HG03196 (cell line): ENCODE measurements at regions not wholly inside any gene's neighbourhood (a gene's known extent, or its start where the extent isn't known, plus 50 kb on each side); places are given as distances from the start of the nearest gene placed in this dataset.

ENCODE experiments used
- ATAC-seq: cut with Tn5 transposase; IDR thresholded peaks from one replicate; pipeline ENCODE4 v1.9.1; 2021; ENCODE audit not compliant: unreplicated experiment

DNA sequence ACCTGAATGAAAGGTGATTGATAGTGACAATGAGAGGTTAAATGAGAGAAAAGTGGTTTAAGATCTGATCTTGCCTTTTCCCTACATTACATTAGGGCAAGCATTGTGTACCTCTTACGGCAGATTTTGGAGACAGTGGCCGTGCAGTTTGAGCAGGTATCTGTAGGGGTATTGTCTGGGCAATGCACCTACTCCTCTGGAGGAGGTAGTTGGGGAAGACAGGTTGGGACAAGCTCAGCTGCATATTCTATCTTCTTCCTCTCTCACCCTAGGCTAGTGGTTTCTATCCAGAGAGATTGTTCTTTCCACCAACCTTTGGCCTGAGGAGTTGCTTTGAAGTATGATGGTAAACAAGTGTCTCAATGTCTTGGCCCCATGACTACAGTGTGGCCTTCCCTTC lies 323.2 kb downstream of the CYP26B1 start:
- ATAC-seq = no peak

DNA sequence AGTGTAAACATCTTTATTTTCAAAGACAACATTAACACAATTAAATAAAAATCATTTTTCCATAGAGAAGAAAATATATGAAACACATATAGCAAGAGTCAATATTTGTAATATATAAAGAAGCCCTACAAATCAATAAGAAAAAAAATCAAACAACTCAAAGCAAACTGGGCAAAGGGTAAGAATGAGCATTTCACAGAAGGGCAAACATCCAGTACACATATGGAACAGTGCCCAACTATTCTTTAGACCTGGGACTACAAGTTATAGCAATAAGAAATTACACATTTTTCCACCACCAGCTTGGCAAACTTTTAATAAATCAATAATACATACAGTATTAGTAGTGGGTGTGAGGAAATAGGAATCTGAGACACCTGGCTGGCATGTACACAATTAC lies 324.1 kb downstream of the CYP26B1 start:
- no peak for ATAC-seq

DNA sequence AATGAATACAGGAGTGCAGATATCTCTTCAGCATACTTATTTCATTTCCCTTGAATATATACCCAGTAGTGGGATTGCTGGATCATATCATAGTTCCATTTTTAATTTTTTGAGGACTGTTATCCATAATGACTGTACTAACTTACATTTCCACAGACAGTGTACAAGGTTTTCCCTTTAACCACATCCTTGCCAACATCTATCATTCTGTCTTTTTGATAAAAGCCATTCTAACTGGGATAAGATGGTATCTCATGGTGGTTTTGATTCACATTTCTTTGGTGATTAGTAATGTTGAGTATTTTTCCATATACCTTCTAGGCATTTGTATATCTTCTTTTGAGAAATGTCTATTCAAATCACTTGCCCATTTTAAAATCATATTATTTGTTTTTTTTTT lies 325.2 kb downstream of the CYP26B1 start:
- no peak for ATAC-seq

DNA sequence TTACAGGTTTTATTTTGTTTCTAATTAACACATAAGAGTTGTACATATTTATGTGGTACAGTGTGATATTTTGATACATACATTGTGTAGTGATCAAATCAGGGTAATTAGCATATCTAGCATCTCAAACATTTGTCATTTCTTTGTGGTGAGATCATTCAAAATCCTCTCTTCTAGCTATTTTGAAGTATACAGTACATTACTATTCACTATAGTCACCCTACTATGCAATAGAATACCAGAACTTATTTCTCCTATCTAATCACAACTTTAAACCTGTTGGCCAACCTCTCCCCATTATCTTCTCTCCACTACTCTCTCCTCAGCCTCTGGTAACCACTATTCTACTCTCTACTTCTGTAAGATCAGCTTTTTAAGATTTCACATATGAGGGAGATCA lies 325.8 kb downstream of the CYP26B1 start:
- ATAC-seq = no peak

DNA sequence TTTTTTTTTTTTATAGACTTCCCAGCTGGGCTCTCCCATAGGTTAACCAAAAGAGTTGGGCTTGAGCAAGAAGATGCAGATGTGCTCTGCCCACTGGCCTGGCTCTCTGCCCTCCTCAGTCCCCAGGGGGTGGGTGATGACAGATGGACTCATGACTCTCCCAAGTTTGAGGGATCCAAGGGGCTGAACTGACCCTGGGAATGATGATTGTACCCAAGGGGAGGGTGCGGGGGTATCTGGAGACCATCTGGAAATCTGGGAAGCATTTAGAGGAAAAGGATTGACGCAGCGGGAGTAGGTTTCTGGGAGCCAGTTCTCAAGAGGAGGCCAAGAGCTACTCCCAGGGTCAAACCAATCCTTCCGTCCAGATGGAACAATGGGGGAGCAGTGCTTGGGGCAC lies 330.8 kb downstream of the CYP26B1 start:
- ATAC-seq = no peak

DNA sequence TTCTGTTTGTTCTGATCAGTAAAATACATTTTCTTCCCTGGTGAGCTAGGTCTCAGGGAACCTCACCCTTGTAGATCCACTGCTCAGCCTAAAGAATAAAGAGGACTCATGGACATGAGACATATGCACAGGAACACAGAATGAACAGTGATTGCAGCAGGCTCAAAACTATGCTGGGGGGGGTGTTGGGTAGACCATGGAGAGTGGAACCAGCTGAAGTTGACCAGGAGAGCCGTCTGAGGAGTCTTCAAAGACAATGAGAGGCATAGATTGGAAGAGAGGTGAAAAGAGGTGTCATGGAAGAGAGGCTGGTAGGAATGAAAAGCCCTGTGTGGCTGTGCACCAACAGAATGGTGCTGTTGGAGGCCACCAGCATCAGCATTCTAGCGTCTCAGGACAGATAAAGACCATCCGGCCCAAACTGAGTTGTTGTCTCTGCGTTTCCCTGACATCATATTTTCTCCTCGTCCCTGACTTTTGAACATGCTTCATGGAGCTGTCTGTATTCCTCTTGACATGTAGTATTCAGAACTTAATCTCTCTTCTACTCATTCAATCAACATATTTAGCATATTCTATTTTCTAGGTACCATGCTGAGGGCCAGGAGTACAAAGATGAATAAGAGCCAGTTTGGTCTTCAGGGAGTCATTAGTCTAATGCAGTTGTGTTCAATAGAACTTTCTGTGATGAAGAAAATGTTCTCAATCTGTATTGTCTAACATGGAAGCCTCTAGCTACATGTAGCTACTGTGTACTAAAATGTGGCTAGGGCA lies 331.8 kb downstream of the CYP26B1 start:
- ATAC-seq = no peak

DNA sequence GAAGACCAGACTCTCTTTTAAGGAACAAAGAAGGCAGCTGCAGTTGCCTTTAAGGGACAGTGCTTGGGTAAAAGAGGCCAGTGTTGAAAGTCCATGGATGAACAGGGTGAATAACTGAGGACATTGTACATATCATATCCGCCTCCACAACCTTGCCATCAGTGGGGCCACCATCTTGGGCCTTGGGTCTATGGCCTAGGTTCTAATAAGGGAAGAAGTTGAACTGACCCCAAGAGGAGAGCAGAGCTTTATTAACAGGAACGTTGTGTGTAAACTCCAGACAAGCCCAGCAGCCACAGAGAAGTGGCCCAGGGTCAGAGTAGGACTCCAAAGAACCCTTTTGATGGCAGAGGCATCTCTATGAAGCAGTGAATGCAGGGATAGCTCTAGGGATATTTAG lies 332.8 kb downstream of the CYP26B1 start:
- no peak for ATAC-seq

DNA sequence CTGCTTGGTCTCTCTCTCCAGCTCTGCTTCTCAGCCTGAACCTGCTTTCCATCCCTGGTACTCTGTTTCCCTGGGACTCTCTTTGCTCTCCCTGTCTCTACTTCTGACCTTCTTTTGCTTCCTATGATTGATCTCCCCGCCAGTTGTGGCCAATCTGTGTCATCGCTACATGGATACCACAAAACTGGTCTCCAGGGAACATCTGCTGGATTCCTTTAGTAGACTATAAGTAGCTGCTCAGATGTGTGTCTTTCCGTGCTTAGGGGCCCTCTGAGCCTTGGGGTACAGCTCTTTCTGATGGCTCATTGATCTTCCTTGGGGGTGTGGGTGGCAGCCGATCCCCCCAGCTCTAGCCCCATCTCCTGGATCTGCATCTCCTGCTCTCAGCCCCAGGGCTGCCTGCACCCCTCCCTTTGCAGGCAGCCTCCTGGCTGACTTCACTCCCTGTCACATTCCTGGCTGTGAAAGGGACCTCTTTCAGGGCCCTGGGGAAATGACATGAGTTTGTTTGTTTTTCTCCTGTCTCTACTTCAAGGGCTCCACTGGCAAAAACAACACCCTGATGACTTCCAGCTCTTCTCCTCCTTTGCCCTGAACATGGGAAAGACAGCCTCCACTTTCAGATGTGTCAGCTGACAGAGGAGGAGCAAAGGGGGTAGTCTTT lies 333.7 kb downstream of the CYP26B1 start:
- ATAC-seq = no peak

DNA sequence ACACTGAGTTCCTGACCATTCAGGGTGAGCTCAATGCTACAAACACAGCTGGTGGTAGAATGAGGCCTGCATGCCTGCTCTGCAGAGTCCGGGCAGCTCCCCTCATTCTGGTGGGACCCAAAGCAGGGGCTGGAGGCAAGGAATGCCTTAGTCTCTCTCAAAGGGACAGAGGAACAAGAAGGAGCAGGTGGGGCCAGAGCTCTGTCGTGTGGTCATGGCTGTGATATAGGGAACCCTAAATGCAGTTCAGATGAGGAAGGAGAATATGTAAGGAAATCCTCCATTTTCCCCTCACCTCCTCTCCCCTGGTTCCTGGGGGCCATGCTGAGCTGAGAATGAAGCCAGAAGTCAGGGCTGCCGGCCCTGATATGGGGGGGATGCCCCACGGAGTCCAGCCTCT lies 334.3 kb downstream of the CYP26B1 start:
- no peak for ATAC-seq

DNA sequence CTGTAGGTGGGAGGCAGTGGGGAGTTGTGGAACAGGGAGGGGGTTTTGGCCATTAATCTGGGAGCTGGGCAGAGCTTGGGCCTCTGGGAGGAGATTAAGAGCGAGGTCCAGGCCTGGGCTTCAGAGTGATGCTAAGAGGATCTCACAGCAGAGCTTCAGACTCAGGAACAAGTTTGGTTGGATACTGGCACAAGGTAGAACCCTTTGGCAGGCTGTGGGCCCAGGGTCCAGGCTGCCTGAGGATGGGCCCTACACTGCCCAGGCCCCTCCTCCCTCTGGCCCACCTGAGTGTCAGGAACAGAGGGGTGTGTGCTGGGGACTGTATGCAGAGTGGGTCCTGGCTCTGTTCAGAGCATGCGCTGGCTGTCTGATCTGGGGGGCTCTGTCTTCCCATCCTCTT lies 334.9 kb downstream of the CYP26B1 start:
- ATAC-seq = no peak

DNA sequence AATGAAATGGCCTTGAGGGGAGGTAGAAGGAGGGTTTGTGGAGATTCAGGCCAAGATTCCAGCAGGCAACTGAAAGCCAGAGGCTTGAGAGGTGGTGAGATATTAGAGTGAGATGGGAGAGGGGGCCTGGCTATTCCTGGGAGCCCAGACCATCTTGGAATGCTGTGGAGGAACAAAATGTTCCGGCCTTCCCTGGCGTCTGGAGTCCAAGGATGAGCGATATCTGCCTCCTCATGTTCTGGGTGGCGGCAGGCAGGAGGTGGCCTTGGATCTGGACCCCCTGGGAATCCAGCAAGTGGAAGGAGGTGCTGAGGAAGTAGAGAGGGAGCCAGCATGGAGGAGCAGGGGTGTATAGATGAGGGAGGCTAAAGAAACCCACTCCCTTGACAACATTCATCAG lies 335.9 kb downstream of the CYP26B1 start:
- ATAC-seq = no peak

DNA sequence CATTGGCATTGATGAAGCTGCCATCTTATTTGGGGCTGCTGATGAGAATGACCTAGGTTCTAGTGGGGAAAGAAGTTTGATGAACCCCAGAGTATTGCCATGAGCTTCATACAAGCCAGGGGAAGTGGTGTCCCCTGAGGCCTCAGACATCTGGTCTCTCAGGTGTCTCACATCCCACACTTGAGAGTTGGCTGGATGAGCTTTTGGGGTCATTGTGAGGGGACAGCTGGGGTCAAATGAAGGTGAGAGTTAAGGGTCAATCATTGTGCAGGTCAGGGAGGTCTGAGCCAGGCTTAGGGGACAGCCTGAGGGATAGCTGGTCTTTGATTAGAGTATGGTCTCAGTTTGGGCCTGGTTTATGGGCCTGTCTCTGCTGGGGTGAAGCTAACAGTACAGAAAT lies 336.5 kb downstream of the CYP26B1 start:
- ATAC-seq = no peak

DNA sequence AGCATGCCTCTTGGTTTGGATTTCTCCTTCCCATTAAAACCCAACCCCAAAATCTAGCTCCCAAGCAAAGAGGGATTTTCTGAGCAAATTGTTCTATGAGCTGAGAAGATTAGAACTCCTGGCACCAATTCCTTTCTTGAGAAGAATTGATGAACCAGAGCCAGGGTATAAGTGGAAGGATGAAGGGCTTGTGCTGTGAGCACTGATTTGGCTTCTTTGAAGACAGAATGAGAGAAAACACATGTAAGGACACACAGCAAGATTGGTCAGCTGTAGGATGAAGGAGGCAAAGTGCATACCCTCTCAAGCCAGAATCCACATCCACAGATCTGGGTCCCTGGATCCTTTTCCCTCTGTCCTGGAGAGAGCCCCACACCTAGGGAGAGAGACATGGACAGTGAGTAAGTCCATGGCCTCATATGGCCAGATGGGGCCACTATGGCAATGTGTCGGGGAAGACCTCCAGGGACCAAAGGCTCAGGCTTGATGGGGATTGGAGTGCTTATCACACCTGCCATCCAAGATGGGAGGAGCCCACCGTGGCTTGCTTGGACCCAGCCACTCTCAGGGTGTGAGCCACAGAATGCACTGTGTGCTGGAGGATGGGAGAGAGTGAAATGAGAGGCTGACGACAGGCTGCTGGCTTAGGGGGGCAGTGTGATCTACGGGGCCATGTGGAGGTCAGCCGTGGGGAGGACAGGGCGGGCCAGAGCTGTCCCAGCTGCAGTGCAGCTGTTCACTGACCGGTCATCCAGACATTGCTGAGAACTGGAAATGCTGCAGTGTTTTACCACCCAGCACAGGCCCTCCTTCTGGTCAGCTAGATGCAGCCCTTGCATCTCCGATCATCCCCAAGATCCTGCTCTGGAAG lies 339.8 kb downstream of the CYP26B1 start:
- ATAC-seq = no peak

DNA sequence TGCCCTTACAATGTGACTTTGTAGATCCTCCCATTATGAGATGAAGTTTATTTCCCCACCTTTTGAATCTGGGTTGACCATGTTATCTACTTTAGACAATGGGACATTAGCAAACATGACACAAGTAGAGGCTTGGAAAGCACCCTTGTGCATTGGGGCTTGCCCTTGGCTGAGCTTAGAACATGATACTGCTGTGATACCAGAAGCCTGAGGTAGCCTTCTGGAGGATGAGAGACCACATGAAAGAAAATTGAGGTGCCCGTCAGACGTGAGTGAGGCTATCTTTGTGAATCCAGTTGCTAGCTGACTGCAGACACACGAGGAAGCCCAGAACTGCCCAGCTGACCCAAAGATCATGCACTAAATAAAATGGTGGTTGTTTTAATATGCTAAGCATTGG lies 341.2 kb downstream of the CYP26B1 start:
- ATAC-seq = no peak

DNA sequence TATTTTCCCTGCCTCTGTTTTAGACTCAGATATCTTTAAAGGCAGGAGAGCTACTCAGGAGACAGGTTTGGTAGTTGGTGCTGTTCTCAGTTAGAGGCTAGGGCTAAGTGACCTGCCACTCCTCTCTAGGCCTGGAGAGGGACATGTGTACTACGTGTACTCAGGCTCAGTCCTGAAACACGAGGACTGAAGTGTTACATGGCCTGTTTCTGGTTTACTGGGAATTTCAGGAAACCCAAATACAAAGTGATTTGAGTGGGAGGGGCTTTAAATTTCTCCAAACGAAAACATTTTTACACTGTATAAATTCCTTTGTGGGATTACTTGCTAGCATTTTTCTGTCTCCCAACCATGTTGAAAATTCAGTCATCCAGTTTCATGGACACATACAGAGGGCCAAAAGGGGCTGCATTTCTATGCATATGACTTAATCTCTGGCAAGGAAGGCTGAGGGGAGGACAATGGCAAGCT lies 343.3 kb downstream of the CYP26B1 start:
- no peak for ATAC-seq

DNA sequence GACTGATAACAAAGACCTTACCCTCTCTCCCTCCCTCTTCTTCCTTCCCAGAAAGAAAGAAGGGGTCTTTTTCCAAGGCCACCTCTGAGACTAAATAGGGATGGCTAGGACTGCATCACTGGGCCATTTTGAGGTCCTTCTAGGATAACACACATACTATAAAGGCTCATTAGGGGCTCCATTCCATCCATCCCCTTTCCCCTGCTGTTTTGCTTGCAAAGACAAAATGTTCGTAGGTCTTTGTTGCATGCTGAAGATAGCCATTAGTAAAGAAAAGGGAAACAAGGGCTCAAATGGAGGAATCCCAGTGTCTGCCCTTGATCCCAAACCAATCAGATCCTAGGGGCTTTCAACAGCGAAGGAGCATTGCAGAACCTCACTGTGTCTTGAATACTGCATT lies 344.3 kb downstream of the CYP26B1 start:
- no peak for ATAC-seq

DNA sequence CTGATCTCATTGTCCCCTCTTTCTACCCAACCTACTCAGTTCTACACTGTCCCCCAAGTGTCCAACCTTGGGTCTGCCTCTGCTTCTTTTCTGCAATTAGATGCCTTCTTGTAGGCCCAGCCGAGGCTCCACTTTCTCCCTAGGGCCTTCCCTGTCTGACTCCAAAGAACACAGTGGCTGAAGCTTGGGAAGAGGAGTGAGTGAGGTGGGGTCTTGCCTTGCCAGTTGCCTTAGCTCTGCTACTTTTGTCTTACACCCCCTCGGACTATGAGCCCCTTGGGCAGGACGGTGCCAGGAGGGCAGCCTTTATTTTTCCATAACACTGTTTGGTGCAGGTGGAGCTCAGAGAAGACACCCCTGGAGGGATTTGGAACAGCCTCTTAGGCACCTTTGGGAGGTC lies 345.1 kb downstream of the CYP26B1 start:
- ATAC-seq = no peak

DNA sequence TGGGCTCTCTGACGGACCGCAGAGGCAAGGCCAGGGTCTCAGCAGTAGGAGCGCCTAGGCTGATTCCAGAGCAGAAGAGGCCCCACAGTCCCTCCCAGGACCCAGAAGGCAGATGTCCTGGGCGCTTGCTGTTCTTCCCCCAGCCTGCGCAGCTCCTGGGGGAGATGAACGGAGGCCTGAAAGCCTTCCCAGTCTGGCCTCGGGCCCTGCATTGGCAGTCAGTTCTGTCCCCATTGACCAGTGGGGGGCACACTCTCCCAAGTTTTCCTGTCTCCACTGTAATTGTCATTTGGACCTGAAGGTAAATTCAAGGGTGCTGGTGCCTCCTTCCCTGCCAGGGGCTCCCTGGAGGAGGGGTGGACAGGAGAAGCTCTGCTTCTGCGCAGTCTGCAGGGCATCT lies 345.7 kb downstream of the CYP26B1 start:
- ATAC-seq = no peak

DNA sequence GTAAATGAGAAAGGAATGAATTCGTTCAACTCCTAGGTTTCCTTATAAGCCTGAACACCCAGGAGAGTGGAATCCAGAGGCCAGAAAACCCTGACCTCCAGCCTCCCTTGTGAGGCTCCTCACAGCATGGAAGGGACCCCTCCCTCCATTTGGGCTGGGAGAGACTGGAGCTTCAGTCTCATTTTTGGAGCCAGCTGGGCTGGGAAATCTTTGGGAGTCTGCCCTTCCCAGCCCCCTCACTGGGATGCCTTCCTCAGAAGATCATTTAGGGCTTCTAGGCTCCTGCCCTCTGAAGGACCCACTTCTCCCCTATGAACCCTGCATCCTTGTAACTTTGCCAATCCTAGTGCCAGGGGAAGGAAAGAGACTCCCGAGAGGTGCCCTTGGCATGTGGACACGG lies 346.1 kb downstream of the CYP26B1 start:
- ATAC-seq = no peak

DNA sequence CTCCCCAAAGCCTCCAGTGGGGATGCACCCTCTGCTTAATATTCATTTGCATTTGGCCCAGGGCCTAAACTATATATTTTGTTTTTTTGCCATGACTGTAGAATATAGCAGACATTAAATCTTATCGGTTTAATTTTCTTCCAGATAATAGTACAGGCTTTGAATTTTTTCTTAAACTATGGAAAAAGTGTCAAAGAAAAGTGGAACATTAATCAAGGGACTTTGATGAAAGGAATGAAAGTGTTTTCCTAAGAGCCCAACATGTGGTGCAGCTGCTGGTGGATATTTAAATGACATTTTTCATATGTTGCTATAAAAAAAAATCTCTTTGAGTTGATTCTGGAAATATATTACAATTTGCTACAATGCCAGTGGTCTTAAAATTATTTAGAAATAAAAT lies 346.8 kb downstream of the CYP26B1 start:
- no peak for ATAC-seq

DNA sequence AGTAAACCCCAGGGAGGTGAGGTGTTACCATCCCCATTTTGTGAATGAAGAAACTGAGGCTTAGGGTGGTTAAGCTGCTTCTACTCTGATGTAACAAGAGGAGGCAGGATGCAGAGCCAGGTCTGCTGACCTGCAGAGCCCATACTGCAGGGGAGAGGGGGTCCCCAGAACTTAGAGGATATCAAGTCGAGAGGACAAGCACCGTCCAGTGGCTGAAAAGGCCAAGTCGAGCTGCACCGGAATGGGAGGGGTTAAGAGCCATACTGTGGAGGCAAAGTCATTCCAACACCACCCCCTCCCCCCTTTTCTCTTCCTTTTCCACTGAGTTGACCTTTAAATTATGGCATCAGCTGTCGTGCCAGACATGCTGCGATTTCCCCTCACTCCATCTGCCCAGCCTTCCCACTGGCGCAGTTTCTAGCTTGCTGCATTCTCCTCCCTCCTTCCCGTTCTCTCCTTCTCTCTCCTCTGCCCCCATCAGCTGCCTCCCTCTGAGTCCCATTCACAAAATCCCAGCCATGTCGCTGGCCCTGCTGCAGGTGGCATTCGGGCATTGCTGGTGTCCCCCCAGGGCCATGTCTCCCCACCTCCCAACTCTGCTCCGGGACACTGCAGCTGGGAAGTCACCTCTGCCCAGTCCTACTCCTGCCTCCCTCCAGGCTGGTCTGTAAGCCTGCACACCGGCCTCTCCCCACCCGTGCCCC lies 346.9 kb downstream of the DYSF start:
- no peak for ATAC-seq
